H9 (cell line): ENCODE measurements at regions not wholly inside any gene's neighbourhood (a gene's known extent, or its start where the extent isn't known, plus 50 kb on each side); places are given as distances from the start of the nearest gene placed in this dataset.

Source experiments
- DNase-seq: peaks from one replicate; pipeline ENCODE4 v3.0.0-alpha.2; 2017
- H2AFZ ChIP-seq: one replicate; pipeline ENCODE4 v1.6.1; 2013; ENCODE audit warnings: mild to moderate bottlenecking, low read length, control low read depth, moderate library complexity
- H2AK5ac ChIP-seq: 2 replicates; pipeline ENCODE4 v1.6.1; 2013; ENCODE audit warnings: low read length, control low read depth, mixed read lengths; ENCODE audit not compliant: insufficient read length
- H2BK120ac ChIP-seq: one replicate; pipeline ENCODE4 v1.6.1; 2013; ENCODE audit warnings: low read depth, mild to moderate bottlenecking, low read length, control low read depth, inconsistent platforms; ENCODE audit not compliant: poor library complexity, severe bottlenecking
- H2BK12ac ChIP-seq: 2 replicates; pipeline ENCODE4 v1.6.1; 2013; ENCODE audit warnings: low read length, control low read depth, mixed read lengths, low read depth; ENCODE audit not compliant: insufficient read length
- H2BK15ac ChIP-seq: 2 replicates; pipeline ENCODE4 v1.6.1; 2013; ENCODE audit warnings: low read depth, low read length, control low read depth
- H2BK20ac ChIP-seq: one replicate; pipeline ENCODE4 v1.6.1; 2013; ENCODE audit warnings: low read depth, mild to moderate bottlenecking, low read length, control low read depth, inconsistent platforms; ENCODE audit not compliant: poor library complexity, severe bottlenecking
- H2BK5ac ChIP-seq: 2 replicates; pipeline ENCODE4 v1.6.1; 2013; ENCODE audit warnings: low read length, control low read depth, mixed read lengths; ENCODE audit not compliant: insufficient read length
- H3K14ac ChIP-seq: 2 replicates; pipeline ENCODE4 v1.6.1; 2013; ENCODE audit warnings: low read length, control low read depth; ENCODE audit not compliant: insufficient read depth
- H3K18ac ChIP-seq: 2 replicates; pipeline ENCODE4 v1.6.1; 2013; ENCODE audit warnings: low read depth, mild to moderate bottlenecking, mixed read lengths, low read length, control low read depth; ENCODE audit not compliant: insufficient read length
- H3K23ac ChIP-seq: 2 replicates; pipeline ENCODE4 v1.6.1; 2013; ENCODE audit warnings: low read length, control low read depth, mixed read lengths, low read depth; ENCODE audit not compliant: insufficient read length
- H3K23me2 ChIP-seq: 2 replicates; pipeline ENCODE4 v1.6.1; 2013; ENCODE audit warnings: low read depth, mild to moderate bottlenecking, mixed read lengths, low read length, control low read depth; ENCODE audit not compliant: insufficient read length, poor library complexity, severe bottlenecking
- H3K27ac ChIP-seq: 2 replicates; pipeline ENCODE4 v1.5.1; 2013; ENCODE audit warnings: low read length, control low read depth, mixed read lengths, low read depth; ENCODE audit not compliant: insufficient read length
- H3K27me3 ChIP-seq: 2 replicates; pipeline ENCODE4 v1.6.1; 2013; ENCODE audit warnings: low read length, control low read depth, inconsistent platforms; ENCODE audit not compliant: insufficient read depth
- H3K4ac ChIP-seq: 2 replicates; pipeline ENCODE4 v1.6.1; 2013; ENCODE audit warnings: low read depth, mild to moderate bottlenecking, control low read depth, inconsistent platforms, low read length, moderate library complexity
- H3K4me1 ChIP-seq: 2 replicates; pipeline ENCODE4 v1.6.1; 2013; ENCODE audit warnings: low read length, control low read depth, inconsistent platforms; ENCODE audit not compliant: insufficient read depth
- H3K4me2 ChIP-seq: 2 replicates; pipeline ENCODE4 v1.6.1; 2013; ENCODE audit warnings: low read length, control low read depth, mixed read lengths; ENCODE audit not compliant: insufficient read length, insufficient read depth
- H3K56ac ChIP-seq: 2 replicates; pipeline ENCODE4 v1.6.1; 2013; ENCODE audit warnings: low read depth, mild to moderate bottlenecking, mixed read lengths, low read length, control low read depth; ENCODE audit not compliant: insufficient read length
- H3K79me1 ChIP-seq: 2 replicates; pipeline ENCODE4 v1.6.1; 2013; ENCODE audit warnings: low read depth, mild to moderate bottlenecking, moderate library complexity, low read length, control low read depth, inconsistent platforms; ENCODE audit not compliant: insufficient read depth, poor library complexity, severe bottlenecking
- H3K79me2 ChIP-seq: 2 replicates; pipeline ENCODE4 v1.6.1; 2013; ENCODE audit warnings: low read length, control low read depth, inconsistent platforms; ENCODE audit not compliant: insufficient read depth
- H3K9ac ChIP-seq: 2 replicates; pipeline ENCODE4 v1.6.1; 2013; ENCODE audit warnings: low read length, control low read depth, mixed read lengths; ENCODE audit not compliant: insufficient read length; ENCODE audit errors: extremely low read depth
- H3K9me3 ChIP-seq: one replicate; pipeline ENCODE4 v1.6.1; 2013; ENCODE audit warnings: low read depth, low read length, inconsistent platforms; ENCODE audit not compliant: control insufficient read depth
- H3T11ph ChIP-seq: one replicate; pipeline ENCODE4 v1.6.1; 2013; ENCODE audit warnings: mild to moderate bottlenecking, low read length, control low read depth, inconsistent platforms
- H4K20me1 ChIP-seq: one replicate; pipeline ENCODE4 v1.6.1; 2013; ENCODE audit not compliant: control insufficient read depth, insufficient read length, insufficient read depth
- H4K5ac ChIP-seq: 2 replicates; pipeline ENCODE4 v1.6.1; 2013; ENCODE audit warnings: low read depth, mild to moderate bottlenecking, mixed read lengths, low read length, control low read depth; ENCODE audit not compliant: insufficient read length
- H4K8ac ChIP-seq: replicated peaks from 2 replicates; pipeline ENCODE4 v1.6.1; 2013; ENCODE audit warnings: low read length, control low read depth, mixed read lengths, low read depth; ENCODE audit not compliant: insufficient read length
- H4K91ac ChIP-seq: 2 replicates; pipeline ENCODE4 v1.6.1; 2013; ENCODE audit warnings: low read depth, mild to moderate bottlenecking, moderate library complexity, mixed read lengths, low read length, control low read depth; ENCODE audit not compliant: insufficient read length
- H3K27ac Mint-ChIP-seq, 3 experiments: 2 replicates in 2 of 3; 3 replicates in 1 of 3; pipeline ENCODE4 v1.8.0; 2020 to 2021; ENCODE audit warnings: mixed read lengths in 3 of 3, mild to moderate bottlenecking in 1 of 3, moderate library complexity in 1 of 3
- H3K27me3 Mint-ChIP-seq: 2 replicates; pipeline ENCODE4 v1.8.0; 2021; ENCODE audit warnings: low read depth, mild to moderate bottlenecking, moderate library complexity, mixed read lengths
- H3K36me3 Mint-ChIP-seq, 3 experiments: 2 replicates in 2 of 3; 3 replicates in 1 of 3; pipeline ENCODE4 v1.8.0; 2020 to 2021; ENCODE audit warnings: low read depth in 3 of 3, mixed read lengths in 3 of 3; ENCODE audit not compliant: insufficient read depth in 1 of 3
- H3K4me1 Mint-ChIP-seq, 2 experiments: 2 replicates each; pipeline ENCODE4 v1.8.0; 2020; ENCODE audit warnings: mixed read lengths in 2 of 2
- H3K4me3 Mint-ChIP-seq, 2 experiments: 2 replicates in 1 of 2; 3 replicates in 1 of 2; pipeline ENCODE4 v1.8.0; 2020 to 2021; ENCODE audit warnings: mild to moderate bottlenecking in 2 of 2, mixed read lengths in 2 of 2, moderate library complexity in 1 of 2
- H3K9me3 Mint-ChIP-seq, 2 experiments: 2 replicates in 1 of 2; 3 replicates in 1 of 2; pipeline ENCODE4 v1.8.0; 2020; ENCODE audit warnings: mild to moderate bottlenecking in 2 of 2, mixed read lengths in 2 of 2, moderate library complexity in 1 of 2
- WGBS: extraction: QIAGEN DNeasy Blood & Tissue Kit; methylation state at CpG from one replicate; pipeline ENCODE4 v1.1.7; 2013; ENCODE audit warnings: missing lambda C conversion rate, low lambda C conversion rate, mixed read lengths; ENCODE audit not compliant: insufficient read length; ENCODE audit errors: extremely low coverage; 5-methylcytosine and 5-hydroxymethylcytosine counted together
- TF ChIP-seq, protein P1 (sequence below): fragments of 200-600 bp; sonication (generic); conservative IDR thresholded peaks from 3 replicates; pipeline ENCODE4 v1.8.0; 2021; ENCODE audit warnings: antibody characterized with exemption, mild to moderate bottlenecking

DNA sequence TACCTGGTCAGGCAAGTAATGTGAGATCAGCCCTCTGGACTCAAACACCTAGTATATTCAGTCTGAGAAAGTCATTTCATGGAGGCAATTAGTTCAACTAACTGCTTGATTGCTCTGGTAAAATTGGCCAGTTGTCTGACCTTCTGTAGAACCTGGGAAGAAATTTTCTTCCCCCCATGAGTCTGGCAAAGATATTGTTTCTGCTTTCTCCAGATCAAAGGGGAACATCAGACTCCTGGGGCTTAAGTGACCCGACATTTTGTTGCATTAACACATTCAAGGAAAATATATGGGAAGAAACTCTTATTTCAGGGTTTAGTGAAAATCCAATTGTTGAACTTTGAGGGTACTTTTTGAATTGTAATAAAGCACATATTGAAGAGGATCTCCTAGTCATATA lies 375.1 kb downstream of the SUCLG1 start:
- no peak overlapping the region for H3K18ac ChIP-seq
- H3K27me3 ChIP-seq, result no peaks in the 10 kb centered on the region
- no peak overlapping the region for H4K5ac ChIP-seq
- H3K27ac ChIP-seq, result no peak overlapping the region
- no peak overlapping the region for H2AFZ ChIP-seq
- H2BK15ac ChIP-seq, result no peak overlapping the region
- TF ChIP-seq, protein P1, sequence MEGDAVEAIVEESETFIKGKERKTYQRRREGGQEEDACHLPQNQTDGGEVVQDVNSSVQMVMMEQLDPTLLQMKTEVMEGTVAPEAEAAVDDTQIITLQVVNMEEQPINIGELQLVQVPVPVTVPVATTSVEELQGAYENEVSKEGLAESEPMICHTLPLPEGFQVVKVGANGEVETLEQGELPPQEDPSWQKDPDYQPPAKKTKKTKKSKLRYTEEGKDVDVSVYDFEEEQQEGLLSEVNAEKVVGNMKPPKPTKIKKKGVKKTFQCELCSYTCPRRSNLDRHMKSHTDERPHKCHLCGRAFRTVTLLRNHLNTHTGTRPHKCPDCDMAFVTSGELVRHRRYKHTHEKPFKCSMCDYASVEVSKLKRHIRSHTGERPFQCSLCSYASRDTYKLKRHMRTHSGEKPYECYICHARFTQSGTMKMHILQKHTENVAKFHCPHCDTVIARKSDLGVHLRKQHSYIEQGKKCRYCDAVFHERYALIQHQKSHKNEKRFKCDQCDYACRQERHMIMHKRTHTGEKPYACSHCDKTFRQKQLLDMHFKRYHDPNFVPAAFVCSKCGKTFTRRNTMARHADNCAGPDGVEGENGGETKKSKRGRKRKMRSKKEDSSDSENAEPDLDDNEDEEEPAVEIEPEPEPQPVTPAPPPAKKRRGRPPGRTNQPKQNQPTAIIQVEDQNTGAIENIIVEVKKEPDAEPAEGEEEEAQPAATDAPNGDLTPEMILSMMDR, result no peak
- H3K4me2 ChIP-seq, result no peak overlapping the region
- no peaks in the 10 kb centered on the region for H3K79me2 ChIP-seq
- H3K9me3 Mint-ChIP-seq, result no peaks in the 10 kb centered on the region
- no peaks in the 10 kb centered on the region for H3K79me1 ChIP-seq
- no peak overlapping the region for H3K27ac Mint-ChIP-seq
- no peaks in the 10 kb centered on the region for H4K20me1 ChIP-seq
- no peak overlapping the region for H3K56ac ChIP-seq
- no peak overlapping the region for H3K23ac ChIP-seq
- H3K9me3 ChIP-seq, result no peaks in the 10 kb centered on the region
- H2BK5ac ChIP-seq, result no peak overlapping the region
- no peak overlapping the region for H3K4me3 Mint-ChIP-seq
- no peak for DNase-seq
- no peak overlapping the region for H2AK5ac ChIP-seq
- H4K8ac ChIP-seq, result no peak overlapping the region
- no peak overlapping the region for H3K9ac ChIP-seq
- H3K14ac ChIP-seq, result no peak overlapping the region
- no peaks in the 10 kb centered on the region for H3K27me3 Mint-ChIP-seq
- no peak overlapping the region for H3T11ph ChIP-seq
- no peak overlapping the region for H2BK12ac ChIP-seq
- H3K4me1 Mint-ChIP-seq, result peaks cover 0 to 2% of the 10 kb centered on the region in 2 experiments; a peak in 1 of 4 replicates
- no peak overlapping the region for H2BK20ac ChIP-seq
- H2BK120ac ChIP-seq, result no peak overlapping the region
- no CpG with 5 or more reads among the region's 1 CpG for WGBS
- H4K91ac ChIP-seq, result no peak overlapping the region
- H3K36me3 Mint-ChIP-seq, result no peaks in the 10 kb centered on the region
- H3K4ac ChIP-seq, result no peak overlapping the region
- H3K4me1 ChIP-seq, result no peaks in the 10 kb centered on the region
- H3K23me2 ChIP-seq, result no peaks in the 10 kb centered on the region
